H1 (cell line): ENCODE measurements at regions not wholly inside any gene's neighbourhood (a gene's known extent, or its start where the extent isn't known, plus 50 kb on each side); places are given as distances from the start of the nearest gene placed in this dataset.

Source experiments
- CTCF ChIA-PET: fragments of 300-600 bp; sonication (Branson Sonifier 250); formaldehyde crosslinking; loops from one replicate; lab custom pipeline; 2021; ENCODE audit not compliant: partially characterized antibody; lab: Charles Lee
- POLR2A ChIA-PET: fragments of 300-600 bp; sonication (Branson Sonifier 250); formaldehyde crosslinking; loops from one replicate; lab custom pipeline; 2021; ENCODE audit warnings: inconsistent platforms; ENCODE audit not compliant: partially characterized antibody; lab: Charles Lee
- DNase-seq, 2 experiments: peaks; one replicate each; pipeline versions ENCODE4 v3.0.0 to v3.0.0-alpha.2; 2010 to 2022; ENCODE audit warnings: low spot score in 2 of 2, low read depth in 1 of 2, mixed read lengths in 1 of 2
- FAIRE-seq: peaks from 2 replicates; lab custom pipeline; 2011; peaks lifted over from hg19 to GRCh38; lab: Jason Lieb, UNC
- H2AFZ ChIP-seq: 2 replicates; pipeline ENCODE4 v1.8.1; 2012; ENCODE audit warnings: low read length, inconsistent platforms
- H2AK5ac ChIP-seq: 2 replicates; pipeline ENCODE4 v1.6.1; 2013; ENCODE audit warnings: low read depth, low read length
- H2BK120ac ChIP-seq: replicated peaks from 2 replicates; pipeline ENCODE3; 2013; ENCODE audit warnings: low read depth, low read length, inconsistent platforms
- H2BK12ac ChIP-seq: 2 replicates; pipeline ENCODE4 v1.6.1; 2013; ENCODE audit warnings: low read depth, low read length
- H2BK15ac ChIP-seq: 2 replicates; pipeline ENCODE4 v1.6.1; 2013; ENCODE audit warnings: low read length
- H2BK20ac ChIP-seq: 2 replicates; pipeline ENCODE4 v1.6.1; 2013; ENCODE audit warnings: low read length
- H2BK5ac ChIP-seq: 2 replicates; pipeline ENCODE4 v1.6.1; 2013; ENCODE audit warnings: low read depth, low read length
- H3K14ac ChIP-seq: 2 replicates; pipeline ENCODE4 v1.6.1; 2013; ENCODE audit warnings: inconsistent platforms; ENCODE audit not compliant: insufficient read length
- H3K18ac ChIP-seq: 2 replicates; pipeline ENCODE4 v1.6.1; 2013; ENCODE audit warnings: low read length; ENCODE audit errors: extremely low read depth
- H3K23ac ChIP-seq: 2 replicates; pipeline ENCODE4 v1.6.1; 2013; ENCODE audit warnings: inconsistent platforms; ENCODE audit not compliant: insufficient read length
- H3K23me2 ChIP-seq: 2 replicates; pipeline ENCODE4 v1.6.1; 2013; ENCODE audit warnings: low read depth, low read length
- H3K27ac ChIP-seq: 2 replicates; pipeline ENCODE4 v1.6.1; 2011; ENCODE audit warnings: low read depth, low read length, inconsistent platforms
- H3K27me3 ChIP-seq, 4 experiments: replicated peaks in 1 of 4; 1 replicate in 1 of 4; 2 replicates in 3 of 4; pipeline versions ENCODE4 v1.6.1 to v1.8.1; 2011 to 2013; ENCODE audit warnings: low read length in 3 of 4, mild to moderate bottlenecking in 3 of 4, inconsistent platforms in 2 of 4, mixed read lengths in 2 of 4, moderate library complexity in 1 of 4; ENCODE audit not compliant: control insufficient read depth in 3 of 4, insufficient read depth in 3 of 4; ENCODE audit errors: extremely low read depth in 1 of 4
- H3K36me3 ChIP-seq, 4 experiments: 2 replicates each; pipeline versions ENCODE4 v1.6.1 to v1.8.1; 2011 to 2013; ENCODE audit warnings: mild to moderate bottlenecking in 4 of 4, low read length in 3 of 4, moderate library complexity in 2 of 4, control low read depth in 1 of 4, inconsistent platforms in 1 of 4; ENCODE audit not compliant: insufficient read depth in 4 of 4, control insufficient read depth in 2 of 4
- H3K4ac ChIP-seq: replicated peaks from 2 replicates; pipeline ENCODE3; 2013; ENCODE audit warnings: low read length, low read depth, mixed read lengths, inconsistent platforms; ENCODE audit not compliant: insufficient read length
- H3K4me1 ChIP-seq, 4 experiments: replicated peaks in 1 of 4; 1 replicate in 1 of 4; 2 replicates in 3 of 4; pipeline versions ENCODE4 v1.6.1 to v1.8.1; 2011 to 2013; ENCODE audit warnings: low read length in 3 of 4, inconsistent platforms in 2 of 4, mixed read lengths in 1 of 4; ENCODE audit not compliant: insufficient read depth in 4 of 4, control insufficient read depth in 3 of 4
- H3K4me2 ChIP-seq, 2 experiments: 2 replicates each; pipeline versions ENCODE4 v1.6.1 to v1.8.1; 2011 to 2013; ENCODE audit warnings: low read depth in 2 of 2, low read length in 2 of 2, control low read depth in 1 of 2, inconsistent platforms in 1 of 2, mild to moderate bottlenecking in 1 of 2; ENCODE audit not compliant: insufficient read depth in 1 of 2
- H3K4me3 ChIP-seq, 4 experiments: fragments of 200-600, 300-600 bp in 1 of 4; sonication (generic), shearing (Covaris generic), sonication (Bioruptor Twin) in 1 of 4; 2 replicates each; pipeline versions ENCODE4 v1.5.1 to v1.8.1; 2011 to 2016; ENCODE audit warnings: low read length in 4 of 4, low read depth in 3 of 4, control low read depth in 2 of 4, inconsistent platforms in 2 of 4, mild to moderate bottlenecking in 2 of 4, mixed read lengths in 1 of 4, moderate library complexity in 1 of 4; ENCODE audit not compliant: insufficient read depth in 2 of 4; ENCODE audit errors: extremely low read depth in 1 of 4
- H3K56ac ChIP-seq: replicated peaks from 2 replicates; pipeline ENCODE3; 2013; ENCODE audit warnings: low read depth, mild to moderate bottlenecking, mixed read lengths, low read length, inconsistent platforms; ENCODE audit not compliant: insufficient read length
- H3K79me1 ChIP-seq: 2 replicates; pipeline ENCODE4 v1.6.1; 2013; ENCODE audit warnings: low read depth, low read length, control low read depth
- H3K79me2 ChIP-seq, 2 experiments: 2 replicates each; pipeline versions ENCODE4 v1.6.1 to v1.8.1; 2012 to 2013; ENCODE audit warnings: low read length in 2 of 2, mild to moderate bottlenecking in 2 of 2, inconsistent platforms in 1 of 2; ENCODE audit not compliant: insufficient read depth in 2 of 2, control insufficient read depth in 1 of 2
- H3K9ac ChIP-seq, 4 experiments: replicated peaks in 1 of 4; 1 replicate in 1 of 4; 2 replicates in 3 of 4; pipeline versions ENCODE4 v1.6.1 to v1.8.1; 2011 to 2013; ENCODE audit warnings: low read depth in 3 of 4, low read length in 3 of 4, control low read depth in 2 of 4, mild to moderate bottlenecking in 2 of 4, moderate library complexity in 2 of 4, inconsistent platforms in 1 of 4; ENCODE audit errors: extremely low read depth in 1 of 4
- H3K9me3 ChIP-seq, 2 experiments: 2 replicates each; pipeline versions ENCODE4 v1.6.1 to v1.8.1; 2012 to 2013; ENCODE audit warnings: mild to moderate bottlenecking in 2 of 2, moderate library complexity in 2 of 2, control low read depth in 1 of 2, inconsistent platforms in 1 of 2, low read depth in 1 of 2, low read length in 1 of 2, mixed read lengths in 1 of 2; ENCODE audit not compliant: insufficient read depth in 2 of 2
- H4K20me1 ChIP-seq, 2 experiments: replicated peaks in 1 of 2; 2 replicates each; pipeline versions ENCODE3 to v1.8.1; 2011 to 2013; ENCODE audit warnings: inconsistent platforms in 2 of 2, low read length in 2 of 2, mild to moderate bottlenecking in 1 of 2; ENCODE audit not compliant: insufficient read depth in 2 of 2, control insufficient read depth in 1 of 2
- H4K5ac ChIP-seq: 2 replicates; pipeline ENCODE4 v1.6.1; 2013; ENCODE audit warnings: low read length, low read depth, mixed read lengths, inconsistent platforms; ENCODE audit not compliant: insufficient read length
- H4K8ac ChIP-seq: 2 replicates; pipeline ENCODE4 v1.8.0; 2013; ENCODE audit warnings: mild to moderate bottlenecking, moderate library complexity, low read length, inconsistent platforms; ENCODE audit not compliant: insufficient read depth; ENCODE audit errors: extremely low read depth
- H4K91ac ChIP-seq: replicated peaks from 2 replicates; pipeline ENCODE3; 2013; ENCODE audit warnings: low read length, mixed read lengths, inconsistent platforms; ENCODE audit not compliant: insufficient read length
- CHD1 ChIP-seq: IDR thresholded peaks from 2 replicates; pipeline ENCODE4 v1.6.1; 2012; ENCODE audit warnings: low read depth, low read length, improper control_type of control experiment
- EGR1 ChIP-seq: IDR thresholded peaks from 2 replicates; pipeline ENCODE4 v1.6.1; 2011; ENCODE audit warnings: low read depth, low read length, borderline replicate concordance
- MAFK ChIP-seq: IDR thresholded peaks from 2 replicates; pipeline ENCODE4 v1.6.1; 2012; ENCODE audit warnings: low read depth, mild to moderate bottlenecking, improper control_type of control experiment, low read length
- RAD21 ChIP-seq, 2 experiments: IDR thresholded peaks in 1 of 2; conservative IDR thresholded peaks in 1 of 2; 2 replicates each; pipeline ENCODE4 v1.6.1; 2011; ENCODE audit warnings: low read depth in 2 of 2, low read length in 2 of 2, improper control_type of control experiment in 1 of 2, inconsistent platforms in 1 of 2, mild to moderate bottlenecking in 1 of 2, moderate library complexity in 1 of 2
- TAF7 ChIP-seq: optimal IDR thresholded peaks from 2 replicates; pipeline ENCODE3; 2011; ENCODE audit warnings: low read depth, mild to moderate bottlenecking, inconsistent platforms, low read length, moderate library complexity, borderline replicate concordance
- TBP ChIP-seq: IDR thresholded peaks from 2 replicates; pipeline ENCODE4 v1.6.1; 2011; ENCODE audit warnings: low read depth, low read length, improper control_type of control experiment
- WGBS, 2 experiments: shearing (Covaris generic) in 1 of 2; methylation state at CpG; one replicate each; pipeline versions ENCODE4 v1.1.6 to v1.1.7; 2013 to 2015; ENCODE audit warnings: low lambda C conversion rate in 2 of 2, mixed read lengths in 2 of 2, inconsistent platforms in 1 of 2, low coverage in 1 of 2, missing lambda C conversion rate in 1 of 2; ENCODE audit not compliant: insufficient replicate concordance in 2 of 2, insufficient coverage in 1 of 2, insufficient read length in 1 of 2; ENCODE audit errors: extremely low coverage in 1 of 2, missing lambda C conversion rate in 1 of 2; 5-methylcytosine and 5-hydroxymethylcytosine counted together
- TF ChIP-seq, protein P1 (sequence below): IDR thresholded peaks from 2 replicates; pipeline ENCODE4 v1.6.1; 2012; ENCODE audit warnings: low read length, inconsistent platforms

DNA sequence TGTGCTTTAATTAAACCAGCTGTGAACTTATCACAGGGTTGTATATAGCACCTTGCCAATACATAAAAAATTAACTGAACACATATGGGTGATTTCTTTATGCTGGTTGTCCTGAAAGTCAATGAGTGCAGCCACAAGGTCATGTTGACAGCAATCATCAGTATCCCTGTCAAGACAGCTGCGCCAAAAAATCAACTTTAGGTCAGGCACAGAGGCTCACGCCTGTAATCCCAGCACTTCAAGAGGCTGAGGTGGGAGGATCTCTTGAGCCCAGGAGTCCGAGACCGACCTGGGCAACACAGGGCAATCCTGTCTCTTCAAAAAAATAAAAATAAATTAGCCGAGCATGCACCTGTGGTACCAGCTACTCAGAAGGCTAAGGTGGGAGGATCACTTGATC lies 707.3 kb downstream of the SI start:
- no peak overlapping the region for H3K18ac ChIP-seq
- no peak overlapping the region for H3K4me2 ChIP-seq
- H3K4me3 ChIP-seq, result no peak overlapping the region
- no peak overlapping the region for H3K27ac ChIP-seq
- no peaks in the 10 kb centered on the region for H3K9me3 ChIP-seq
- H2BK15ac ChIP-seq, result no peak overlapping the region
- DNase-seq, result no peak
- H2BK20ac ChIP-seq, result no peak overlapping the region
- WGBS, 2 experiments, result 96% methylated on average over 5 of the region's 5 CpGs; no CpG with 5 or more reads in 1 of the 2 experiments
- CTCF ChIA-PET, result no interaction called here
- H3K14ac ChIP-seq, result no peak overlapping the region
- POLR2A ChIA-PET, result no interaction called here
- H4K8ac ChIP-seq, result no peak overlapping the region
- no peak for FAIRE-seq
- no peak overlapping the region for H3K23ac ChIP-seq
- no peak overlapping the region for H2AFZ ChIP-seq
- H3K36me3 ChIP-seq, result no peaks in the 10 kb centered on the region
- no peak overlapping the region for H3K9ac ChIP-seq
- H3K56ac ChIP-seq, result no peak overlapping the region
- no peak overlapping the region for H2BK5ac ChIP-seq
- H2AK5ac ChIP-seq, result no peak overlapping the region
- no peak overlapping the region for H2BK120ac ChIP-seq
- H4K5ac ChIP-seq, result no peak overlapping the region
- no peaks in the 10 kb centered on the region for H3K79me1 ChIP-seq
- no peak overlapping the region for H2BK12ac ChIP-seq
- no peak overlapping the region for H3K4ac ChIP-seq
- H3K4me1 ChIP-seq, result no peaks in the 10 kb centered on the region
- H4K20me1 ChIP-seq, result no peaks in the 10 kb centered on the region
- no peak overlapping the region for H4K91ac ChIP-seq
- H3K27me3 ChIP-seq, result no peaks in the 10 kb centered on the region
- H3K23me2 ChIP-seq, result no peaks in the 10 kb centered on the region
- no peaks in the 10 kb centered on the region for H3K79me2 ChIP-seq
- TF ChIP-seq, protein P1, sequence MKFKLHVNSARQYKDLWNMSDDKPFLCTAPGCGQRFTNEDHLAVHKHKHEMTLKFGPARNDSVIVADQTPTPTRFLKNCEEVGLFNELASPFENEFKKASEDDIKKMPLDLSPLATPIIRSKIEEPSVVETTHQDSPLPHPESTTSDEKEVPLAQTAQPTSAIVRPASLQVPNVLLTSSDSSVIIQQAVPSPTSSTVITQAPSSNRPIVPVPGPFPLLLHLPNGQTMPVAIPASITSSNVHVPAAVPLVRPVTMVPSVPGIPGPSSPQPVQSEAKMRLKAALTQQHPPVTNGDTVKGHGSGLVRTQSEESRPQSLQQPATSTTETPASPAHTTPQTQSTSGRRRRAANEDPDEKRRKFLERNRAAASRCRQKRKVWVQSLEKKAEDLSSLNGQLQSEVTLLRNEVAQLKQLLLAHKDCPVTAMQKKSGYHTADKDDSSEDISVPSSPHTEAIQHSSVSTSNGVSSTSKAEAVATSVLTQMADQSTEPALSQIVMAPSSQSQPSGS, result no peak
- TF ChIP-seq CHD1, result no peak
- no peak for TF ChIP-seq RAD21 (IDR thresholded peaks at IDR 0.05 in 1 of 2, conservative IDR thresholded peaks at IDR 0.05 in 1 of 2; ENCODE audit: low read depth in 2 of 2, low read length in 2 of 2)
- TF ChIP-seq TBP, result no peak
- no peak for TF ChIP-seq EGR1
- TF ChIP-seq TAF7, result no peak
- no peak for TF ChIP-seq MAFK
